ENCODE measurements at regions not wholly inside any gene's neighbourhood (a gene's known extent, or its start where the extent isn't known, plus 50 kb on each side); places are given as distances from the start of the nearest gene placed in this dataset.
"Not testable (repeated sequence)": the region's sequence is repeated elsewhere in the genome, so short reads cannot be mapped to it uniquely, and the experiment has no call there.

DNA sequence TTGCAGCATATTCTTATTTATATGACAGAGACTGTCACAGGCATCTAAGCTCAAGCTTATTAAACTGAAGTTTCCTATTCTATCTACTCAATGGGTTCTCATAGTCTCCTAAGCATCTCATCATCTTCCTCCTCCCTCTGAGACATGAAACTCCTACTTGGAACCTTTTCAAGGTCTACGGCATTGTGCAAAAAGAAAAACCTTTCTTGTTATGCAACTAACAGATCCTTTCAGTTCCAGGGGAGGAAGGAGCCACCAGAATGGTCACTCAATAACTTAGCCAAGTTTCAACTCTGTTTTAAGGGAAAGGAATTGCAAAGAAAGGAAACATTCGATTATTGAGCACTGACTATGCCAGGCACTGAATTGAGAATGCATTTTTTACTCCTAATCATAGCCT, 98.1 kb upstream of the RRN3 start:
- TF ChIP-seq, protein P1, sequence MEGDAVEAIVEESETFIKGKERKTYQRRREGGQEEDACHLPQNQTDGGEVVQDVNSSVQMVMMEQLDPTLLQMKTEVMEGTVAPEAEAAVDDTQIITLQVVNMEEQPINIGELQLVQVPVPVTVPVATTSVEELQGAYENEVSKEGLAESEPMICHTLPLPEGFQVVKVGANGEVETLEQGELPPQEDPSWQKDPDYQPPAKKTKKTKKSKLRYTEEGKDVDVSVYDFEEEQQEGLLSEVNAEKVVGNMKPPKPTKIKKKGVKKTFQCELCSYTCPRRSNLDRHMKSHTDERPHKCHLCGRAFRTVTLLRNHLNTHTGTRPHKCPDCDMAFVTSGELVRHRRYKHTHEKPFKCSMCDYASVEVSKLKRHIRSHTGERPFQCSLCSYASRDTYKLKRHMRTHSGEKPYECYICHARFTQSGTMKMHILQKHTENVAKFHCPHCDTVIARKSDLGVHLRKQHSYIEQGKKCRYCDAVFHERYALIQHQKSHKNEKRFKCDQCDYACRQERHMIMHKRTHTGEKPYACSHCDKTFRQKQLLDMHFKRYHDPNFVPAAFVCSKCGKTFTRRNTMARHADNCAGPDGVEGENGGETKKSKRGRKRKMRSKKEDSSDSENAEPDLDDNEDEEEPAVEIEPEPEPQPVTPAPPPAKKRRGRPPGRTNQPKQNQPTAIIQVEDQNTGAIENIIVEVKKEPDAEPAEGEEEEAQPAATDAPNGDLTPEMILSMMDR (conservative IDR thresholded peaks at IDR 0.05; ENCODE audit: low read length), result not testable (repeated sequence)
- TF ChIP-seq EZH2phosphoT487 (IDR thresholded peaks at IDR 0.05; ENCODE audit: borderline replicate concordance, low read depth, low read length), result not testable (repeated sequence)

Data from OCI-LY7 (cell line).